Tibial nerve (tissue), 4 donors: ENCODE measurements at regions not wholly inside any gene's neighbourhood (a gene's known extent, or its start where the extent isn't known, plus 50 kb on each side); places are given as distances from the start of the nearest gene placed in this dataset.

Source experiments
- DNase-seq, 2 donors: peaks; one replicate each; pipeline ENCODE4 v3.0.0-alpha.2; 2019; ENCODE audit warnings: low spot score in 2 of 2
- H3K27ac ChIP-seq, 4 donors: fragments of 200-600 bp; sonication (generic) in 3 of 4; one replicate each; pipeline ENCODE4 v1.5.1; 2017 to 2019; ENCODE audit warnings: mild to moderate bottlenecking in 1 of 4
- H3K27me3 ChIP-seq, 2 donors: fragments of 200-600 bp; sonication (generic) in 1 of 2; one replicate each; pipeline versions ENCODE4 v1.5.1 to v1.6.0; 2017 to 2019
- H3K36me3 ChIP-seq, 3 donors: fragments of 200-600 bp; sonication (generic); one replicate each; pipeline ENCODE4 v1.5.1; 2018 to 2019
- H3K4me1 ChIP-seq, 4 donors: fragments of 200-600 bp; sonication (generic) in 3 of 4; one replicate each; pipeline ENCODE4 v1.5.1; 2017 to 2019
- H3K4me3 ChIP-seq, 4 donors: fragments of 200-600 bp; sonication (generic) in 3 of 4; one replicate each; pipeline ENCODE4 v1.5.1; 2017 to 2019; ENCODE audit warnings: mild to moderate bottlenecking in 1 of 4, moderate library complexity in 1 of 4
- H3K9me3 ChIP-seq, 4 donors: fragments of 200-600 bp; sonication (generic) in 3 of 4; one replicate each; pipeline ENCODE4 v1.5.1; 2017 to 2019
- EP300 ChIP-seq, 2 donors: sonication (generic); formaldehyde crosslinking; IDR thresholded peaks; one replicate each; pipeline ENCODE4 v1.6.1; 2017; ENCODE audit warnings: antibody characterized with exemption in 2 of 2, mild to moderate bottlenecking in 1 of 2
- POLR2A ChIP-seq, 2 donors: fragments of 450-650 bp; IDR thresholded peaks; one replicate each; pipeline ENCODE4 v1.6.1; 2017; ENCODE audit warnings: antibody characterized with exemption in 2 of 2, mild to moderate bottlenecking in 2 of 2, moderate library complexity in 2 of 2
- WGBS, 2 donors: methylation state at CpG; one replicate each; pipeline ENCODE4 v1.1.5; 2018; 5-methylcytosine and 5-hydroxymethylcytosine counted together
- TF ChIP-seq, protein P1 (sequence below), 5 experiments: fragments of 200-600 bp in 3 of 5; fragments of 450-650 bp in 2 of 5; sonication (generic) in 3 of 5; IDR thresholded peaks; one replicate each; pipeline ENCODE4 v1.5.1; 2016 to 2019; ENCODE audit warnings: antibody characterized with exemption in 5 of 5, mild to moderate bottlenecking in 3 of 5, moderate library complexity in 2 of 5

GRCh38 chr5:56349461-56349860 is 116.3 kb upstream of the ANKRD55 start:
- 81 to 83% methylated on average over 5 of the region's 5 CpGs for WGBS, 2 donors
- no peak overlapping the region for H3K27ac ChIP-seq

DNA sequence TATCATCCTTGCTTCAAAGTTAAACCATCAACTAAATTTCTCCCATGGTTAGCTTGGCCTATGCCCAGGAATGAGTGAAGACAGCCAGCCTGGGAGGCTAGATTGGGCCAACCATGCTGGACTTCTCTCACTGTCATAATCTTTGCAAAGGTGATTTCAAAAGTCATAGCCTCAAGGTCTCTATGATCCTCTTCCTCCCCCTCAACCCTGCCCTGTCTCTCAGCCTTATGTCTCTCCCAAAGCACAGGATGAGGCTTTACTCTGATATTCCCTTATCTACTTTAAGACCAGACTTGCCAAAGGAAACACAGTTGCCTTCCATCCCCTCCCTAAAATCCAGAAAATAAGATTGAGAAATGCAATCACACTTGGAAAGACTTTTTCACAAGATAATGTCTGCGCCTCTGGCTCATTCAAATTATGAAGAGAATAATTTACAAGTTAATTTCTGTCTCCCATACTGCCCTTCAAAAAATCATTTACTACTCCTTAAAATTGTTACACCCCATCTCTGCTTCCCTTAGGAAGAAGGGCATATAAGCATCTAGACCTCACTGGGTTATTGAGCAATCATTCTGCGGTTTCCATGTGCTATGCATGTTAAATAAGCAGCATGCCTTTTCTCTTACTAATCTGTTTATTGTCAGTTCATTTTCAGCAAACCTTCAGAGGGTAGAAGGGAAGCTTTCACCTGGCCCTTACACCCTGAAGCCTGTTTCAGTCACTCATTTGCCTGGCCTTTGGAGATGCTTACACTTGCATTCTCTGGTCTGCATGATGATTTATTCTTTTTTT is 113.8 kb upstream of the ANKRD55 start:
- DNase-seq = no peak
- Histone ChIP-seq H3K9me3 (no peaks in the 10 kb centered on the region), H3K27me3 (no peaks in the 10 kb centered on the region), H3K36me3 (no peaks in the 10 kb centered on the region), H3K4me3 (no peak overlapping the region), H3K4me1 (peaks cover 0 to 30% (median 10%) of the 10 kb centered on the region in 4 donors), H3K27ac (no peak overlapping the region)
- 52 to 59% methylated on average over 2 of the region's 2 CpGs for WGBS, 2 donors
- TF ChIP-seq, protein P1, sequence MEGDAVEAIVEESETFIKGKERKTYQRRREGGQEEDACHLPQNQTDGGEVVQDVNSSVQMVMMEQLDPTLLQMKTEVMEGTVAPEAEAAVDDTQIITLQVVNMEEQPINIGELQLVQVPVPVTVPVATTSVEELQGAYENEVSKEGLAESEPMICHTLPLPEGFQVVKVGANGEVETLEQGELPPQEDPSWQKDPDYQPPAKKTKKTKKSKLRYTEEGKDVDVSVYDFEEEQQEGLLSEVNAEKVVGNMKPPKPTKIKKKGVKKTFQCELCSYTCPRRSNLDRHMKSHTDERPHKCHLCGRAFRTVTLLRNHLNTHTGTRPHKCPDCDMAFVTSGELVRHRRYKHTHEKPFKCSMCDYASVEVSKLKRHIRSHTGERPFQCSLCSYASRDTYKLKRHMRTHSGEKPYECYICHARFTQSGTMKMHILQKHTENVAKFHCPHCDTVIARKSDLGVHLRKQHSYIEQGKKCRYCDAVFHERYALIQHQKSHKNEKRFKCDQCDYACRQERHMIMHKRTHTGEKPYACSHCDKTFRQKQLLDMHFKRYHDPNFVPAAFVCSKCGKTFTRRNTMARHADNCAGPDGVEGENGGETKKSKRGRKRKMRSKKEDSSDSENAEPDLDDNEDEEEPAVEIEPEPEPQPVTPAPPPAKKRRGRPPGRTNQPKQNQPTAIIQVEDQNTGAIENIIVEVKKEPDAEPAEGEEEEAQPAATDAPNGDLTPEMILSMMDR (IDR thresholded peaks at IDR 0.05) = no peak
- no peak for TF ChIP-seq POLR2A (IDR thresholded peaks at IDR 0.05)
- no peak for TF ChIP-seq EP300 (IDR thresholded peaks at IDR 0.05)

More at GRCh38 chr5:56349461-56349860, 116.3 kb upstream of the ANKRD55 start:
- Histone ChIP-seq H3K36me3 (no peaks in the 10 kb centered on the region), H3K4me1 (peaks cover 0 to 30% (median 10%) of the 10 kb centered on the region in 4 donors), H3K27me3 (no peaks in the 10 kb centered on the region), H3K9me3 (no peaks in the 10 kb centered on the region), H3K4me3 (no peak overlapping the region)
- TF ChIP-seq, protein P1 (IDR thresholded peaks at IDR 0.05) = no peak
- no peak for TF ChIP-seq POLR2A (IDR thresholded peaks at IDR 0.05)
- DNase-seq = no peak

DNA sequence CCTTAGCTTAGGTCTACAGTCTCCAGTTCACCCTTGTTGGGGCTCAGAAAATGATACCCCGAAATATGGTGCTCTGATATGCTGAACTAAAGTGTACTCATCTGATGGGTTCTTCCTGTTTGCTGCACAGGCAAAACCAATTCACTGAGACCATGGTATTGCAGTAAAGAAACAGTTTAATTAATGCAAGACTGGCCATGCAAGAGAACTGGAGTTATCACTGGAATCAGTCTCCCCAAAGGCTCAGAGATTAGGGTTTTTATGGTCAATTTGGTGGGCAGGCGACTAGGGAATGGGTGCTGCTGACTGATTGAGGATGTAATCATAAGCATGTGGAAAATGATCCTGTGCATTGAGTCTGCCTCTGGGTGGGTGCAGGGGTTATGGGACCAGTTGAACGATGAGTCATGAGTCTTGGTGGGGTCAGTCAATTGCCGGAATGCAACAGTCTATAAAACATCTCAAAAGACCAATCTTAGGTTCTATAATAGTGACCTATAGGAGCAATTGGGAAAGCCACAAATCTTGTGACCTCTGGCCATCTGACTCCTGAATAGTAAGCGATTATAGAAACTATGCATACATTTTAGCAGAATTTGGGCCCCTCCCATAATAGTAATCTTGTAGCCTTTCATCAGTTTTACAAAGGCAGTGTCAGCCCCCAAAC is 113.0 kb upstream of the ANKRD55 start:
- 77 to 82% methylated on average over 5 of the region's 5 CpGs for WGBS, 2 donors
- DNase-seq = no peak
- Histone ChIP-seq H3K27me3 (no peaks in the 10 kb centered on the region), H3K9me3 (no peaks in the 10 kb centered on the region), H3K27ac (no peak overlapping the region), H3K36me3 (no peaks in the 10 kb centered on the region), H3K4me3 (no peak overlapping the region), H3K4me1 (peaks cover 0 to 30% (median 10%) of the 10 kb centered on the region in 4 donors)
- TF ChIP-seq EP300 (IDR thresholded peaks at IDR 0.05) = no peak
- TF ChIP-seq POLR2A (IDR thresholded peaks at IDR 0.05) = no peak
- TF ChIP-seq, protein P1 (IDR thresholded peaks at IDR 0.05) = no peak

DNA sequence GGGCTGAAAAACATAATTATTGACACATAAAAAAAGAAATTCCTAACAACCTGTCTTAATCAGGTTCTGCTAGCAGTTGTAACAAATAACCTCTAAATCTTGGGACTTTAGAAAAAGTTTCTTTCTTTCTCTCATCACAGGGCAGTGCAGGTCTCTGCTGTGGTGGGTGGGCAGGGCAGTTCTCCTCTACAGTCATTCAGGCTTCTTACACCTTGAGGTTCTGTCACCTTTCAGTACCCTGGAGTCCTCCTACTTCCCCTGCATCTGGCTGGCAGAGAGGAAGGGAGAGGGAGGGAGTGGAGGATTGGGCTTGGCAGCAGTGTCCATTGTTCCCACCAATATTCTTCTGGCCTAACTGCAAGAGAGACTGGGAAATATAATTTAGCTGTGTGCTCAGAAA is 112.2 kb upstream of the ANKRD55 start:
- no peaks in the 10 kb centered on the region for H3K9me3 ChIP-seq
- TF ChIP-seq, protein P1 (IDR thresholded peaks at IDR 0.05) = no peak
- TF ChIP-seq POLR2A (IDR thresholded peaks at IDR 0.05) (no peak), EP300 (IDR thresholded peaks at IDR 0.05) (no peak)
- no peak overlapping the region for H3K27ac ChIP-seq
- no peak overlapping the region for H3K4me3 ChIP-seq
- no peaks in the 10 kb centered on the region for H3K36me3 ChIP-seq
- H3K27me3 ChIP-seq = no peaks in the 10 kb centered on the region
- peaks cover 0 to 22% (median 9%) of the 10 kb centered on the region in 4 donors for H3K4me1 ChIP-seq
- DNase-seq = no peak

DNA sequence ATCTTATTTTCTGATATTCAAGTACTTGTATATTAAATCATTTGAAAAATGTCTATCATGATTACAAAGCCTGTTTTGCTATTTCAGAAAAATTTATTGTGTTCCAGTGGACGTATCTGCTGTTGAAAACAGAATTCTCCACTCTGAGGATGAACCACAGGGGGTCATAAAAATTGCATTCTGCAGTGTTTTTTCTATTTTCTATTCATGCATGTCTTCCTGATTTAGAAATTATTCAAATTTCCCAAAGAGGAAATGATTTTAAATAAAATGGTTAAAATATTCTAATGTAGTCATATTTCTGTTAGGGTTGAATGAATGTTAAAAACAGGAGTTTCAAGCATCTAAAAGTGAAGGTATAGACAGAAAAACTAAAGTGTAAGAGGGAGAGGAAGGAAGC is 111.5 kb upstream of the ANKRD55 start:
- TF ChIP-seq POLR2A (IDR thresholded peaks at IDR 0.05) = no peak
- TF ChIP-seq, protein P1 (IDR thresholded peaks at IDR 0.05) = no peak
- no peak for TF ChIP-seq EP300 (IDR thresholded peaks at IDR 0.05)

More for the DNA sequence above, 111.5 kb upstream of the ANKRD55 start:
- DNase-seq = no peak
- peaks cover 0 to 15% (median 5%) of the 10 kb centered on the region in 4 donors for H3K4me1 ChIP-seq
- no peaks in the 10 kb centered on the region for H3K36me3 ChIP-seq
- no peak overlapping the region for H3K27ac ChIP-seq
- no peak overlapping the region for H3K4me3 ChIP-seq
- no peaks in the 10 kb centered on the region for H3K9me3 ChIP-seq
- WGBS, 2 donors = 75 to 85% methylated on average over 1 of the region's 1 CpG
- no peaks in the 10 kb centered on the region for H3K27me3 ChIP-seq
